HG02642 (cell line): ENCODE measurements at regions not wholly inside any gene's neighbourhood (a gene's known extent, or its start where the extent isn't known, plus 50 kb on each side); places are given as distances from the start of the nearest gene placed in this dataset.

Experiments
- ATAC-seq: cut with Tn5 transposase; IDR thresholded peaks from one replicate; pipeline ENCODE4 v1.9.1; 2021; ENCODE audit warnings: mild to moderate bottlenecking; ENCODE audit not compliant: unreplicated experiment, poor library complexity

- ATAC-seq = no peak
Observed at GRCh38 chr1:191831572-191831971, 326.7 kb upstream of the RGS18 start.

- no peak for ATAC-seq
Observed at GRCh38 chr1:191839891-191840290, 318.4 kb upstream of the RGS18 start.

GRCh38 chr1:191851799-191852595, 306.3 kb upstream of the RGS18 start:
- no peak for ATAC-seq

- ATAC-seq = no peak
Observed at GRCh38 chr1:191852907-191853306, 305.4 kb upstream of the RGS18 start.

DNA sequence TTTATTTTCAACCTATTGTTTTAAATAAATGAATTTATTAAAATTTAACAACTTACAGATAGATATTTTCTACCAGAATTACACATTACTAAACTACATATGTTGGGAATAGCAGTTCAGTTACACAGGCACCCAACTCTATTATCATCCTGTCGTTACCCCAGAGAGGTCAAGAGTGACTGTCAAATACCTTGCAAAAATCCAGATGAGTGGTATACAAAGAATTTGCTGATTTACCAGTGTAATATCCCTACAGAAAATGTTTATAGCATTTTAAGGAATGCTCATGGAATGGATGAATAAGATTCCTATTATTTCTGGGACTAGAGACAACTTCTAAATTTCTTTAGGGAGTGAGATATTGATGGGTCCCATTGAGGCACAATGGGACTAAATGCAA, 300.7 kb upstream of the RGS18 start:
- no peak for ATAC-seq

- ATAC-seq = no peak
Observed at GRCh38 chr1:191865479-191865878, 292.8 kb upstream of the RGS18 start.

DNA sequence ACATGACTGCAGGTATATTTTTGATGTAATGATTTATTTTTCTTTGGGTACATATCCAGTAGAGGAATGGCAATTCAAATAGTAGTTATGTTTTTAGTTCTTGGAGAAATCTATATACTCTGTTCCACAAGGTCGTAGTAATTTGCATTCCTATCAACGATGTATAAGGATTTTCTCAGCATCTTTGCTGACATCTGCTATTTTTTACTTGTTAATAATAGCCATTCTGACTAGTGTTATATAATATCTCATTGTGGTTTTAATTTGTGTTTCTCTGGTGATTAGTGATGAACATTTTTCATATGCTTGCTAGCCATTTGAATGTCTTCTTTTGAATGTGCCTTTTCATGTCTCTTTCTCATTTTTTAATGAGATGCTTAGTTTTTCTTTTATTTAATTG, 292.1 kb upstream of the RGS18 start:
- no peak for ATAC-seq

DNA sequence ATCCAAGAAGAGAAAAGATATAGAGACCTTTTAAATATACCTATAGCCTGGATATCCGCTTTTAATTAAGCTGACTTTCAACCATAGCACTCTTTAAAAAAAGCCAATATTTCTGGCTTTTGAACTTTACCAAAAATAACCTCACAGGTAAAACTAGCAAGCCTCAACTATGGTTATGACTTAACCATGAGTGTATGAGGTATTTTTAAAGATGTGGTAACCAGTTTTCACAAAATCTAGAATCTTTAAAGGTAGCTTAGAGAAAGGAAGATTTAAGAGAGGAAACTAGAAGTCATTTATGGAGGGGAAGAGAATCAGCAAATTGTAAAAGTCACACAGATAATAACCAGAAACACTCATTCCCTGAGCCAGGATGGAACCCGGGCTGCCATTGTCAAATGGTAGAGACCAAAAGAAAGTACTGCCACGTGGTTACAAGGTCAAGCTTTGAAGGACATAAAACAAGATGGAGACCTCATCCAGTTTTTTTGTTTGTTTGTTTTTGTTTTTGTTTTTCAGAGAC, 288.4 kb upstream of the RGS18 start:
- no peak for ATAC-seq

- ATAC-seq = no peak
Observed at GRCh38 chr1:191870490-191870889, 287.8 kb upstream of the RGS18 start.

GRCh38 chr1:191875994-191876393, 282.3 kb upstream of the RGS18 start:
- no peak for ATAC-seq

DNA sequence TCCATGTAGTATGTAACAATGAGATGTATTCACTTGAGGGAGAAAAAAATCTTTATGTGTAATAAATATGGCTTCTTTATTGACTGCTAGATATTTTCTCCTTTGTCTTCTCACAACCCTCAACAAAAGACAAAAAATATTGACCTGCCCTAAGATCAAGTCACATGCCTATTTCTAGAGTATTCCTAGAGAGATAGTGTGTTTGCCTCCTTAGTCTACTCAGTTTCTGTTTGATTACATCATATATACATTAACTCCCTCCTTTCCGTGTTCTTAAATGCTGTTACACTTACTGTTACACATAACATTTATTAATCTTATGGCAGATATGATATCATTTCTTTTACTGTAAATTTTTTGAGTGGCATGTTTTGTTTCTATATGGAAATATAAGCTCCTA, 281.6 kb upstream of the RGS18 start:
- no peak for ATAC-seq

DNA sequence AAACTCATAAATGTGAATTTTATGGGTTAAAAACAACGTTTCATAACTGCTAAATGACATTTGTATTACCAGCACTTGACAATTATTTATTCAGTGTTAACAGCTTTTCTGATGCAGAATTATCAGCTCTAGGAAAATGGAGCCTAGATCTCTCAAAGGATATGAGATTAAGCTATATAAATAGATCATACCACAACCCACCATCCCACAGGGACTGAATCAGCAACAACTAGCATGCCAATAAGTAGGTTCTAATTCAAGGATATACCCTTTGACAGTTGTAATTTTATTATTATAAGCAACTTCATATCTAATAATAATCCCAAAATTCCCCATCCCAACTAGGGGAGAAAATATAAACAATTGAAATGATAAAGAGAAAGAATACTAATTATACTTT, 275.4 kb upstream of the RGS18 start:
- no peak for ATAC-seq

DNA sequence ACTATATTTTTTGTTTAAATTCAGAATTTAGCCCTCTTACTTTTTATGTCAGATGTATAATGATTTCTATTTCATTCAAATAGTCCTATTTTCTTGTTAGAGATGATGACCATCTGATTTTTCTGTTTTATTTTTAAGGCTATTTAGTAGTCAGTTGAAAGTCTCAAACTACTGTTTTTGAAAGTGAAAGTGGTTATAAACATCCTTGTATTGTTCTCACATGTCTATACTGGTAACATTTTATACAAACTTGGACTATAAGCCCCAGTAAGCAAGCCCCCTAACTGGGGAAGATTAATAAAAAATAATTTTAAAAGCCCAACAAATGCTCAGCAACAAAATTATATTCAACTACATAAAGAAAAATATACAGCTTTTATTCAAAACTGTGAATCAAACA, 271.3 kb upstream of the RGS18 start:
- no peak for ATAC-seq

DNA sequence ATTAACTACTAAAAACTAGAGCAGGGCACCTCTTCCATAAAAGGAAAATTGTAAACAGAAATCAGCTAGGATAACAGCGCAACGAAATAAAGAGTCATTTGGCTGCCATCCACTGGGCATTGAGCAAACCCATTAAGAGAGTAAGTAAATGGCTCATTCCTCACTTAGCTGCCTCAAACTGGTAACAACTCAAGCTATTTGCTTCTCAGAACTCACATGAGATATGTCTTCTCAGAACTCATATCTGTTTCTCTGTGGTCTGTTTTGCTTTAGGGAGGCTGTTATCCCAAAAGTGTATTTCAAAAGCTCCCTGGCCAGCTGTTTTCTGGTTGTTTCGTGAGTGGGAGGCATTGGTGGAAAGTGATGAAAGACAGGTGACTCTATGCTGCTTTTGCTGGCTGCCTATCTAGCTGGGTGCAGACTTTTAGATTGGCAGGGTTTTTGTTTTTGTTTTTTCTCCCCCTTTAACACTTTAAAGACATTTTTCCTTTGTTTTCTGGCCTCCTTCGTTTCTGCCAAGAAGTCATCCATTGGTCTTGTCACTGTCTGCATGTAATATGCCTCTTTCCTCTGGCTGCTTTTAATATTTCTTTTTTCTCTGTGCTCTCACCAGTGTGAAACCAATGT, 269.2 kb upstream of the RGS18 start:
- no peak for ATAC-seq

GRCh38 chr1:191889623-191890003, 268.6 kb upstream of the RGS18 start:
- no peak for ATAC-seq

DNA sequence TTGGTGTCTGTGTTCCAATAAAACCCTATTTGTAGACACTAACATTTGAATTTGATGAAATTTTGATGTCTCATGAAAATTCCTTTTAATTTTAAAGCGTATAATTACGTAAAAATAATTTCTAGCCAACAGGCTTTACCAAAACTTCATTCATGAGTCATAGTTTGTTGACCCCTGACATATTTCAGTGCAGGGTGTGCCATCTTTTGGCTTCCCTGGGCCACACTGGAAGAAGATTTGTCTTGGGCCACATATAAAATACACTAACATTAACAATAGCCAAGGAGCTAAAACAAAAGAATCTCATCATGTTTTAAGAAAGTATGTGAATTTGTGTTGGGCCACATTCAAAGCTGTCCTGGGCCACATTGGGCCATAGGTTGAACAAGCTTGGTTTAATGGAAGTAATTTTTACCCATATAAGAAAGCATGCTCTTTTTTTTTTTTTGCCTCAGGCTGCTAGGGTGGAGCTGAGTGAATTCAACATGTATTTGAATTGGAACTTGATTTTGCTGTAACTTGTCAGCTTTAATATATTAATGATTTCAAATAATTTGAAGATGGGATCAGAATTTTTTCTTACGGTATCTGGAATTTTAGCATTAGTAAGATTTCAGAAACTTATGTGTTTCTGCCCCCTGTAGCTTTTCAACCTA, 267.7 kb upstream of the RGS18 start:
- ATAC-seq = no peak

- no peak for ATAC-seq
Observed at GRCh38 chr1:191892716-191893115, 265.5 kb upstream of the RGS18 start.

GRCh38 chr1:191895049-191895448, 263.2 kb upstream of the RGS18 start:
- no peak for ATAC-seq

GRCh38 chr1:191895462-191896058, 262.7 kb upstream of the RGS18 start:
- ATAC-seq = no peak

GRCh38 chr1:191897134-191897533, 261.1 kb upstream of the RGS18 start:
- no peak for ATAC-seq

DNA sequence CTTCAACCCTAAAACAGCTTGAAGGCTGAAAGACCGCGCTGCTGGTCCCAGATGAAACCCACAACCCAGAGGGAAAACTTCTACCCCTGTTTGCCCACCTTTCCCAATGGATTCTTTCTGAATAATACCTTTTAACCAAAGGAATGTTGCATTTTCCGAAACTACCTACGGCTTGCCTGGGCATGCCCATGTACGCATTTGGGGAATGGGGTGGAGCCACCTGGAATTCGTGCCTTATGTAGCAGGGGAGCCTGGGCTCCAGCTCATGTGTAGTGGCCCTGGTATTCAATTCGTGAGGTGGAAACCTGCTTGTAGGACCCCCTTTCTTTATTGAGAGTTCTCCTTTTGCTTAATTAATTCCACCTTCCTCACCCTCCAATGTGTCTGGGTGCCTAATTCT, 256.6 kb upstream of the RGS18 start:
- ATAC-seq = no peak
